Liver (tissue), 8 donors: ENCODE measurements at regions not wholly inside any gene's neighbourhood (a gene's known extent, or its start where the extent isn't known, plus 50 kb on each side); places are given as distances from the start of the nearest gene placed in this dataset.
"Not testable (repeated sequence)": the region's sequence is repeated elsewhere in the genome, so short reads cannot be mapped to it uniquely, and the experiment has no call there.

Experiments
- DNase-seq: peaks from one replicate; pipeline ENCODE4 v3.0.0-alpha.2; 2017; ENCODE audit warnings: low spot score
- H3K27ac ChIP-seq, 2 donors: one replicate each; pipeline ENCODE4 v1.7.0; 2013; ENCODE audit warnings: inconsistent platforms in 2 of 2, low read length in 2 of 2, control low read depth in 1 of 2, low read depth in 1 of 2, mild to moderate bottlenecking in 1 of 2
- H3K27me3 ChIP-seq, 4 donors: one replicate each; pipeline versions ENCODE4 v1.6.1 to v1.7.0; 2013; ENCODE audit warnings: low read length in 3 of 4, inconsistent platforms in 1 of 4, mild to moderate bottlenecking in 1 of 4, moderate library complexity in 1 of 4; ENCODE audit not compliant: control insufficient read depth in 4 of 4, insufficient read depth in 4 of 4
- H3K36me3 ChIP-seq, 4 donors: one replicate each; pipeline versions ENCODE4 v1.6.1 to v1.7.0; 2013; ENCODE audit warnings: low read length in 3 of 4, mild to moderate bottlenecking in 3 of 4, low read depth in 1 of 4, moderate library complexity in 1 of 4; ENCODE audit not compliant: control insufficient read depth in 4 of 4, insufficient read depth in 3 of 4
- H3K4me1 ChIP-seq, 4 donors: one replicate each; pipeline versions ENCODE4 v1.6.1 to v1.7.0; 2013; ENCODE audit warnings: low read length in 3 of 4, mild to moderate bottlenecking in 3 of 4, moderate library complexity in 1 of 4; ENCODE audit not compliant: control insufficient read depth in 4 of 4, insufficient read depth in 4 of 4
- H3K4me3 ChIP-seq, 3 donors: one replicate each; pipeline versions ENCODE4 v1.6.1 to v1.7.0; 2013; ENCODE audit warnings: low read length in 3 of 3, control low read depth in 1 of 3, low read depth in 1 of 3, mild to moderate bottlenecking in 1 of 3
- H3K9ac ChIP-seq, 2 donors: one replicate each; pipeline ENCODE4 v1.7.0; 2013; ENCODE audit warnings: low read length in 2 of 2, mild to moderate bottlenecking in 2 of 2, moderate library complexity in 2 of 2, control low read depth in 1 of 2, low read depth in 1 of 2
- H3K9me3 ChIP-seq, 4 donors: one replicate each; pipeline versions ENCODE4 v1.6.1 to v1.7.0; 2013; ENCODE audit warnings: low read length in 3 of 4; ENCODE audit not compliant: control insufficient read depth in 4 of 4
- ATF3 ChIP-seq: IDR thresholded peaks from 2 replicates; pipeline ENCODE4 v1.6.1; 2016; ENCODE audit warnings: antibody characterized with exemption
- CTCF ChIP-seq: fragments of 150-350 bp; IDR thresholded peaks from 2 replicates; pipeline ENCODE4 v1.5.1; 2017; ENCODE audit warnings: improper control_type of control experiment, low read depth, low read length; ENCODE audit not compliant: missing input control
- EGR1 ChIP-seq, 2 donors: IDR thresholded peaks; 2 replicates each; pipeline ENCODE4 v1.6.1; 2016 to 2018; ENCODE audit warnings: antibody characterized with exemption in 2 of 2, low read depth in 2 of 2
- FOXA1 ChIP-seq: IDR thresholded peaks from 2 replicates; pipeline ENCODE4 v1.6.1; 2016; ENCODE audit warnings: antibody characterized with exemption
- FOXA2 ChIP-seq: IDR thresholded peaks from 2 replicates; pipeline ENCODE4 v1.6.1; 2016; ENCODE audit warnings: antibody characterized with exemption
- GABPA ChIP-seq, 2 donors: IDR thresholded peaks in 1 of 2; conservative IDR thresholded peaks in 1 of 2; 2 replicates each; pipeline ENCODE4 v1.6.1; 2016; ENCODE audit warnings: antibody characterized with exemption in 2 of 2, mild to moderate bottlenecking in 1 of 2, moderate library complexity in 1 of 2
- HNF4A ChIP-seq, 2 donors: conservative IDR thresholded peaks; 2 replicates each; pipeline ENCODE4 v1.6.1; 2016; ENCODE audit warnings: antibody characterized with exemption in 2 of 2, mild to moderate bottlenecking in 2 of 2
- HNF4G ChIP-seq: IDR thresholded peaks from 2 replicates; pipeline ENCODE4 v1.6.1; 2016; ENCODE audit warnings: antibody characterized with exemption
- JUND ChIP-seq, 2 donors: IDR thresholded peaks; 2 replicates each; pipeline ENCODE4 v1.6.1; 2016; ENCODE audit warnings: antibody characterized with exemption in 2 of 2
- MAX ChIP-seq: IDR thresholded peaks from 2 replicates; pipeline ENCODE4 v1.6.1; 2016; ENCODE audit warnings: antibody characterized with exemption
- NR2F2 ChIP-seq: IDR thresholded peaks from 2 replicates; pipeline ENCODE4 v1.6.1; 2016; ENCODE audit warnings: antibody characterized with exemption
- RAD21 ChIP-seq, 2 donors: IDR thresholded peaks; 2 replicates each; pipeline ENCODE4 v1.6.1; 2016; ENCODE audit warnings: antibody characterized with exemption in 2 of 2, mild to moderate bottlenecking in 2 of 2
- REST ChIP-seq: IDR thresholded peaks from 2 replicates; pipeline ENCODE4 v1.6.1; 2016; ENCODE audit warnings: antibody characterized with exemption, mild to moderate bottlenecking
- RXRA ChIP-seq, 2 donors: IDR thresholded peaks; 2 replicates each; pipeline ENCODE4 v1.6.1; 2017 to 2018; ENCODE audit warnings: antibody characterized with exemption in 2 of 2, mild to moderate bottlenecking in 1 of 2
- SP1 ChIP-seq: IDR thresholded peaks from 2 replicates; pipeline ENCODE4 v1.6.1; 2018; ENCODE audit warnings: antibody characterized with exemption, mild to moderate bottlenecking
- TAF1 ChIP-seq: conservative IDR thresholded peaks from 2 replicates; pipeline ENCODE4 v1.6.1; 2016; ENCODE audit warnings: antibody characterized with exemption, mild to moderate bottlenecking
- YY1 ChIP-seq: IDR thresholded peaks from 2 replicates; pipeline ENCODE4 v1.6.1; 2016; ENCODE audit warnings: antibody characterized with exemption, mild to moderate bottlenecking
- ZBTB33 ChIP-seq: IDR thresholded peaks from 2 replicates; pipeline ENCODE4 v1.6.1; 2016; ENCODE audit warnings: antibody characterized with exemption
- WGBS: extraction: QIAGEN DNeasy Blood & Tissue Kit; methylation state at CpG from one replicate; pipeline ENCODE4 v1.1.7; 2013; 5-methylcytosine and 5-hydroxymethylcytosine counted together
- donor health status: healthy.
- donor health status: healthy.
- donor health status: healthy.
- donor health status: healthy.
- donor health status: healthy.

GRCh38 chr11:50214376-50214775 lies 181.7 kb downstream of the OR4C45 start (continued):
- TF ChIP-seq YY1 = no peak
- TF ChIP-seq TAF1 = no peak
- no peak for TF ChIP-seq NR2F2

GRCh38 chr11:50220651-50221050 lies 188.0 kb downstream of the OR4C45 start:
- Histone ChIP-seq H3K4me3 (no peak overlapping the region), H3K27ac (no peak overlapping the region), H3K27me3 (no peaks in the 10 kb centered on the region), H3K9ac (no peak overlapping the region), H3K36me3 (no peaks in the 10 kb centered on the region), H3K4me1 (no peaks in the 10 kb centered on the region), H3K9me3 (no peaks in the 10 kb centered on the region)
- WGBS = 69% methylated on average over 5 of the region's 5 CpGs
- no peak for DNase-seq
- no peak for TF ChIP-seq GABPA (IDR thresholded peaks at IDR 0.05 in 1 of 2, conservative IDR thresholded peaks at IDR 0.05 in 1 of 2)
- no peak for TF ChIP-seq ATF3
- TF ChIP-seq CTCF = no peak
- TF ChIP-seq ZBTB33 = no peak
- TF ChIP-seq YY1 = no peak
- TF ChIP-seq JUND (IDR thresholded peaks at IDR 0.05) = no peak
- no peak for TF ChIP-seq RAD21 (IDR thresholded peaks at IDR 0.05)
- TF ChIP-seq REST = no peak
- TF ChIP-seq MAX = no peak
- TF ChIP-seq RXRA (IDR thresholded peaks at IDR 0.05) = no peak
- no peak for TF ChIP-seq FOXA1
- no peak for TF ChIP-seq SP1
- no peak for TF ChIP-seq EGR1 (IDR thresholded peaks at IDR 0.05; ENCODE audit: low read depth in 2 of 2)
- no peak for TF ChIP-seq NR2F2
- TF ChIP-seq TAF1 = no peak
- no peak for TF ChIP-seq HNF4G
- TF ChIP-seq HNF4A (conservative IDR thresholded peaks at IDR 0.05) = no peak
- TF ChIP-seq FOXA2 = no peak

- not testable (repeated sequence) for H3K9ac ChIP-seq, H3K9me3 ChIP-seq, DNase-seq, H3K4me3 ChIP-seq, H3K4me1 ChIP-seq, H3K36me3 ChIP-seq, H3K27me3 ChIP-seq, H3K27ac ChIP-seq
- 79% methylated on average over 4 of the region's 4 CpGs for WGBS
Measured at GRCh38 chr11:50238368-50238767, 205.7 kb downstream of the OR4C45 start.
